ENCODE measurements at regions not wholly inside any gene's neighbourhood (a gene's known extent, or its start where the extent isn't known, plus 50 kb on each side); places are given as distances from the start of the nearest gene placed in this dataset.
A peak's percentile ranks its signal among the peaks of the same experiment; 100 is the strongest.

DNA sequence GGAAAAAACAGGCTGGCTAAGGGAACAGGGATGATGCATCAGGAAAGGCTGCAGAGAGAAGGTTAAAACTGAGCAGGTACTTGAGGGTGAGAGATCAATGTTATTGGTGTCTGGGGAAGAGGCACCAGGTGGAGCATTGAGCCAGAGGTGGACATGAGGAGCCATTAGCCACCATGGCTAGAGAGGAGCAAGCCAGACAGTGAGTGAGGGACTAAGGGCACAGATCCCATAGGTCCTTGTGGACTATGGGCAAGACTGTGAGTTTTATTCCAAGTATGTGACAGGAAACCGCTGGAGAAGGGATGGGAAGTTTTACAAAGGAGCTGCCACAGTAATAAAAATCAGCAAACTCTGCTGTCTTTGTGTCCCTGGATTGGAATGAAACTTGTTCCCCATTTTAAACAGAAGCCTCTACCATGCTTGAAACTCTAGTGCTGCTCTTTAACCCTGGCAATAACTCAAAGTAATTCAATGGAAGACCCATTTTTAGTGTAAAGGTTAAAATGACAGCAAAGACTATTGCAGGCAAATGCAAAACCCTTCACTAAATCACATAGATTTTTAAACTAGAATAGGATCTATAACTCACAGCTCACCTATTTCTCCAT lies 349.8 kb downstream of the ENC1 start:
- Histone ChIP-seq H3K4me2 (ENCODE audit: low read length) (no peak overlapping the region), H3K27me3 (ENCODE audit: low read length) (no peaks in the 10 kb centered on the region), H2AFZ (ENCODE audit: low read length) (no peak overlapping the region), H3K9me2 (replicated peaks; ENCODE audit: low read length) (no peaks in the 10 kb centered on the region), H3K27ac (ENCODE audit: low read length) (no peak overlapping the region), H3K79me2 (ENCODE audit: low read length) (no peaks in the 10 kb centered on the region), H3K9ac (ENCODE audit: low read length) (no peak overlapping the region), H3K4me1 (ENCODE audit: insufficient read depth, low read length) (peaks cover 7% of the 10 kb centered on the region; the same call in 1 of the 2 replicates), H3K36me3 (ENCODE audit: low read depth, low read length) (no peaks in the 10 kb centered on the region), H3K4me3 (ENCODE audit: low read length) (no peak overlapping the region), H3F3A (ENCODE audit: low read length, unreplicated experiment) (no peaks in the 10 kb centered on the region), H4K20me1 (ENCODE audit: low read length) (no peaks in the 10 kb centered on the region), H3K9me3 (ENCODE audit: low read length) (no peaks in the 10 kb centered on the region)
- ATAC-seq (no peak), DNase-seq (no peak)
- POLR2A ChIA-PET (ENCODE audit: unreplicated experiment): no interaction called here
- TF ChIP-seq, protein P1, sequence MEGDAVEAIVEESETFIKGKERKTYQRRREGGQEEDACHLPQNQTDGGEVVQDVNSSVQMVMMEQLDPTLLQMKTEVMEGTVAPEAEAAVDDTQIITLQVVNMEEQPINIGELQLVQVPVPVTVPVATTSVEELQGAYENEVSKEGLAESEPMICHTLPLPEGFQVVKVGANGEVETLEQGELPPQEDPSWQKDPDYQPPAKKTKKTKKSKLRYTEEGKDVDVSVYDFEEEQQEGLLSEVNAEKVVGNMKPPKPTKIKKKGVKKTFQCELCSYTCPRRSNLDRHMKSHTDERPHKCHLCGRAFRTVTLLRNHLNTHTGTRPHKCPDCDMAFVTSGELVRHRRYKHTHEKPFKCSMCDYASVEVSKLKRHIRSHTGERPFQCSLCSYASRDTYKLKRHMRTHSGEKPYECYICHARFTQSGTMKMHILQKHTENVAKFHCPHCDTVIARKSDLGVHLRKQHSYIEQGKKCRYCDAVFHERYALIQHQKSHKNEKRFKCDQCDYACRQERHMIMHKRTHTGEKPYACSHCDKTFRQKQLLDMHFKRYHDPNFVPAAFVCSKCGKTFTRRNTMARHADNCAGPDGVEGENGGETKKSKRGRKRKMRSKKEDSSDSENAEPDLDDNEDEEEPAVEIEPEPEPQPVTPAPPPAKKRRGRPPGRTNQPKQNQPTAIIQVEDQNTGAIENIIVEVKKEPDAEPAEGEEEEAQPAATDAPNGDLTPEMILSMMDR (conservative IDR thresholded peaks at IDR 0.05; ENCODE audit: low read depth, low read length): no peak
- TF ChIP-seq EZH2phosphoT487 (IDR thresholded peaks at IDR 0.05; ENCODE audit: borderline replicate concordance, low read length) (no peak), EZH2 (IDR thresholded peaks at IDR 0.05; ENCODE audit: low read length, unreplicated experiment) (no peak)
- intact Hi-C loops (cut with micrococcal nuclease): no loop called here
- no TSS peak for BruUV-seq (replicated peaks)
- CTCF ChIA-PET: no interaction called here

DNA sequence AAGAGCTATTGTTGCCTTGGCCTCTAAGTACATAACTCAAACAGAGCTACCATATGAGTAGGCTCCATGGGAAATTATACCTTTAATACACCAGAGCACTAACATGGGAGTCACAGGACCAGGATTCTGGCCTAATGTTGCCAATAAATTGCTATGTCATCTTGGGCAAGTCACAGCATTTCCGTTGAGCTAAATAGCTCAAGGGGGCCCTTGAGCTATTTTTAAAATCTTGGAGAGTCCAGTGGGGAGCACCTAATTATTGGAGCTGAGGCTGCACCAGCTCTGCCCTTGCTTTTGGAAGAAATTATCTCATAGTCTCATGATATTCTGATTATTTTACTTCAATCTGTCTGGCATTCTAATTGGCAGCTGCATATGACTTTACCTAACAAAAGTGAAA lies 350.8 kb downstream of the ENC1 start:
- H3K9me3 ChIP-seq (ENCODE audit: low read length): no peaks in the 10 kb centered on the region
- DNase-seq (no peak), ATAC-seq (no peak)
- BruUV-seq (replicated peaks): no TSS peak
- no peaks in the 10 kb centered on the region for H3K79me2 ChIP-seq (ENCODE audit: low read length)
- no peak overlapping the region for H2AFZ ChIP-seq (ENCODE audit: low read length)
- H3K36me3 ChIP-seq (ENCODE audit: low read depth, low read length): no peaks in the 10 kb centered on the region
- no peaks in the 10 kb centered on the region for H3K27me3 ChIP-seq (ENCODE audit: low read length)
- TF ChIP-seq, protein P1 (conservative IDR thresholded peaks at IDR 0.05; ENCODE audit: low read depth, low read length): no peak
- no peak for TF ChIP-seq EZH2phosphoT487 (IDR thresholded peaks at IDR 0.05; ENCODE audit: borderline replicate concordance, low read length)
- no peak for TF ChIP-seq EZH2 (IDR thresholded peaks at IDR 0.05; ENCODE audit: low read length, unreplicated experiment)
- peaks cover 7% of the 10 kb centered on the region; the same call in 1 of the 2 replicates for H3K4me1 ChIP-seq (ENCODE audit: insufficient read depth, low read length)
- H3K27ac ChIP-seq (ENCODE audit: low read length): no peak overlapping the region
- intact Hi-C loops (cut with micrococcal nuclease): no loop called here
- no peak overlapping the region for H3K4me3 ChIP-seq (ENCODE audit: low read length)
- no peak overlapping the region for H3K9ac ChIP-seq (ENCODE audit: low read length)
- no peaks in the 10 kb centered on the region for H3F3A ChIP-seq (ENCODE audit: low read length, unreplicated experiment)
- no peak overlapping the region for H3K4me2 ChIP-seq (ENCODE audit: low read length)
- POLR2A ChIA-PET (ENCODE audit: unreplicated experiment): no interaction called here
- CTCF ChIA-PET: no interaction called here
- H3K9me2 ChIP-seq (replicated peaks; ENCODE audit: low read length): no peaks in the 10 kb centered on the region
- no peaks in the 10 kb centered on the region for H4K20me1 ChIP-seq (ENCODE audit: low read length)

DNA sequence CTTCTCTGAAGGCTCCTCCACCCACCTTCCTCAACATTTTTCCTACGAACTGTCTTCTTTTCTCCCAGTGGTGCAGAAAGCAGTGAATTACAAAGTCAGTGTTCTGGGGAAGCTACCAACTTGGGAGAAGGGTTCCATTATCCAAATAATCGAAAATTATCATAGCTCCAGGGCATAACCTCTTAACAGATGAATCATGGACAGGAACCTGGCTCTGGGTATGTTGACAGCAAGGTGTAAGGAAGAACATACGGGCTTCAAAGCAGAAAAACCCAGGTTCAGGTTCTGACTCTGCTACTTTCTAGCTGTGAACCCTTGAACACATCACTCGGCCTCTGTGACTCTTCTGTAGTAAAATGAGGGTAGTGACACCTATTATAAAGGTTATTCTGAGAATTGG lies 351.3 kb downstream of the ENC1 start:
- Histone ChIP-seq H3K36me3 (ENCODE audit: low read depth, low read length) (no peaks in the 10 kb centered on the region), H4K20me1 (ENCODE audit: low read length) (no peaks in the 10 kb centered on the region), H3K4me2 (ENCODE audit: low read length) (no peak overlapping the region), H3K4me1 (ENCODE audit: insufficient read depth, low read length) (peaks cover 7% of the 10 kb centered on the region; the same call in 1 of the 2 replicates), H2AFZ (ENCODE audit: low read length) (no peak overlapping the region), H3F3A (ENCODE audit: low read length, unreplicated experiment) (no peaks in the 10 kb centered on the region), H3K4me3 (ENCODE audit: low read length) (no peak overlapping the region), H3K9ac (ENCODE audit: low read length) (no peak overlapping the region), H3K9me2 (replicated peaks; ENCODE audit: low read length) (no peaks in the 10 kb centered on the region), H3K9me3 (ENCODE audit: low read length) (no peaks in the 10 kb centered on the region), H3K27me3 (ENCODE audit: low read length) (no peaks in the 10 kb centered on the region), H3K79me2 (ENCODE audit: low read length) (no peaks in the 10 kb centered on the region), H3K27ac (ENCODE audit: low read length) (no peak overlapping the region)
- CTCF ChIA-PET: no interaction called here
- no peak for TF ChIP-seq EZH2 (IDR thresholded peaks at IDR 0.05; ENCODE audit: low read length, unreplicated experiment)
- TF ChIP-seq EZH2phosphoT487 (IDR thresholded peaks at IDR 0.05; ENCODE audit: borderline replicate concordance, low read length): no peak
- TF ChIP-seq, protein P1 (conservative IDR thresholded peaks at IDR 0.05; ENCODE audit: low read depth, low read length): no peak
- DNase-seq: peak; percentile 33
- no TSS peak for BruUV-seq (replicated peaks)
- no peak for ATAC-seq
- intact Hi-C loops (cut with micrococcal nuclease): no loop called here
- POLR2A ChIA-PET (ENCODE audit: unreplicated experiment): no interaction called here
